ENCODE measurements at regions not wholly inside any gene's neighbourhood (a gene's known extent, or its start where the extent isn't known, plus 50 kb on each side); places are given as distances from the start of the nearest gene placed in this dataset.

GRCh38 chrX:56099271-56099670, 132.9 kb upstream of the KLF8 start:
- Mint-ChIP-seq H3K27ac (ENCODE audit: unreplicated experiment) (no peak overlapping the region), H3K4me3 (ENCODE audit: unreplicated experiment) (no peak overlapping the region), H3K36me3 (ENCODE audit: low read depth) (no peaks in the 10 kb centered on the region), H3K9me3 (ENCODE audit: low read depth) (peaks cover 17% of the 10 kb centered on the region), H3K27me3 (ENCODE audit: low read depth) (no peaks in the 10 kb centered on the region), H3K4me1 (ENCODE audit: low read depth) (no peaks in the 10 kb centered on the region)
- no peak for TF ChIP-seq CTCF (IDR thresholded peaks at IDR 0.05)
- no peak for DNase-seq (ENCODE audit: low spot score)

GRCh38 chrX:56107320-56107719, 124.8 kb upstream of the KLF8 start:
- TF ChIP-seq CTCF (IDR thresholded peaks at IDR 0.05): no peak
- peaks cover 46% of the 10 kb centered on the region for H3K9me3 Mint-ChIP-seq (ENCODE audit: low read depth)
- peak; percentile 77 for DNase-seq (ENCODE audit: low spot score)
- no peaks in the 10 kb centered on the region for H3K27me3 Mint-ChIP-seq (ENCODE audit: low read depth)
- H3K4me1 Mint-ChIP-seq (ENCODE audit: low read depth): no peaks in the 10 kb centered on the region
- no peak overlapping the region for H3K27ac Mint-ChIP-seq (ENCODE audit: unreplicated experiment)
- no peaks in the 10 kb centered on the region for H3K36me3 Mint-ChIP-seq (ENCODE audit: low read depth)
- H3K4me3 Mint-ChIP-seq (ENCODE audit: unreplicated experiment): no peak overlapping the region

- TF ChIP-seq CTCF (IDR thresholded peaks at IDR 0.05): no peak
- no peaks in the 10 kb centered on the region for H3K27me3 Mint-ChIP-seq (ENCODE audit: low read depth)
- peaks cover 28% of the 10 kb centered on the region for H3K9me3 Mint-ChIP-seq (ENCODE audit: low read depth)
- H3K4me3 Mint-ChIP-seq (ENCODE audit: unreplicated experiment): no peak overlapping the region
- H3K36me3 Mint-ChIP-seq (ENCODE audit: low read depth): no peaks in the 10 kb centered on the region
- H3K4me1 Mint-ChIP-seq (ENCODE audit: low read depth): no peaks in the 10 kb centered on the region
- H3K27ac Mint-ChIP-seq (ENCODE audit: unreplicated experiment): no peak overlapping the region
- DNase-seq (ENCODE audit: low spot score): peak; percentile 57
Measured at GRCh38 chrX:56113785-56114436, 118.2 kb upstream of the KLF8 start.

- Mint-ChIP-seq H3K9me3 (ENCODE audit: low read depth) (peaks cover 27% of the 10 kb centered on the region), H3K27me3 (ENCODE audit: low read depth) (no peaks in the 10 kb centered on the region), H3K4me1 (ENCODE audit: low read depth) (no peaks in the 10 kb centered on the region), H3K27ac (ENCODE audit: unreplicated experiment) (no peak overlapping the region), H3K4me3 (ENCODE audit: unreplicated experiment) (no peak overlapping the region), H3K36me3 (ENCODE audit: low read depth) (no peaks in the 10 kb centered on the region)
- no peak for TF ChIP-seq CTCF (IDR thresholded peaks at IDR 0.05)
- no peak for DNase-seq (ENCODE audit: low spot score)
Measured at GRCh38 chrX:56114437-56114787, 117.7 kb upstream of the KLF8 start.

GRCh38 chrX:56120242-56120641, 111.9 kb upstream of the KLF8 start:
- Mint-ChIP-seq H3K4me1 (ENCODE audit: low read depth) (no peaks in the 10 kb centered on the region), H3K9me3 (ENCODE audit: low read depth) (peaks cover 13% of the 10 kb centered on the region), H3K4me3 (ENCODE audit: unreplicated experiment) (no peak overlapping the region), H3K27ac (ENCODE audit: unreplicated experiment) (no peak overlapping the region), H3K36me3 (ENCODE audit: low read depth) (no peaks in the 10 kb centered on the region), H3K27me3 (ENCODE audit: low read depth) (no peaks in the 10 kb centered on the region)
- no peak for TF ChIP-seq CTCF (IDR thresholded peaks at IDR 0.05)
- DNase-seq (ENCODE audit: low spot score): no peak

All from chondrocyte (in vitro differentiated cells).